Hepatocyte (in vitro differentiated cells): ENCODE measurements at regions not wholly inside any gene's neighbourhood (a gene's known extent, or its start where the extent isn't known, plus 50 kb on each side); places are given as distances from the start of the nearest gene placed in this dataset.

Source experiments
- DNase-seq: peaks from one replicate; pipeline ENCODE4 v3.0.0-alpha.2; 2016; ENCODE audit warnings: low spot score
- H2AFZ ChIP-seq: fragments of 200-600 bp; sonication (generic); 2 replicates; pipeline ENCODE4 v1.6.0; 2016; ENCODE audit warnings: antibody characterized with exemption, mild to moderate bottlenecking
- H3K27ac ChIP-seq: fragments of 200-600 bp; sonication (generic); 2 replicates; pipeline ENCODE4 v1.5.1; 2016; ENCODE audit warnings: mild to moderate bottlenecking
- H3K27me3 ChIP-seq: fragments of 200-600 bp; sonication (generic); 2 replicates; pipeline ENCODE4 v1.6.1; 2016
- H3K36me3 ChIP-seq: fragments of 200-600 bp; sonication (generic); replicated peaks from 2 replicates; pipeline ENCODE4 v1.5.1; 2016; ENCODE audit warnings: low read depth; ENCODE audit not compliant: insufficient read depth
- H3K4me1 ChIP-seq: fragments of 200-600 bp; sonication (generic); 2 replicates; pipeline ENCODE4 v1.5.1; 2016; ENCODE audit warnings: mild to moderate bottlenecking, moderate library complexity; ENCODE audit not compliant: insufficient read depth
- H3K4me2 ChIP-seq: fragments of 200-600 bp; sonication (generic); 2 replicates; pipeline ENCODE4 v1.6.0; 2016
- H3K4me3 ChIP-seq: fragments of 200-600 bp; sonication (generic); 2 replicates; pipeline ENCODE4 v1.5.1; 2016; ENCODE audit warnings: mild to moderate bottlenecking
- H3K79me2 ChIP-seq: fragments of 200-600 bp; sonication (generic); 2 replicates; pipeline ENCODE4 v1.6.0; 2017; ENCODE audit warnings: mild to moderate bottlenecking
- H3K9me2 ChIP-seq: fragments of 200-600 bp; sonication (generic); replicated peaks from 2 replicates; pipeline ENCODE4 v1.6.0; 2017; ENCODE audit warnings: mild to moderate bottlenecking; ENCODE audit not compliant: insufficient read depth
- H3K9me3 ChIP-seq: fragments of 200-600 bp; sonication (generic); 2 replicates; pipeline ENCODE4 v1.5.1; 2016; ENCODE audit warnings: low read depth, mild to moderate bottlenecking
- H4K20me1 ChIP-seq: fragments of 200-600 bp; sonication (generic); 2 replicates; pipeline ENCODE4 v1.6.0; 2016; ENCODE audit warnings: mild to moderate bottlenecking; ENCODE audit not compliant: insufficient read depth, poor library complexity, severe bottlenecking
- CTCF ChIP-seq: fragments of 200-600 bp; sonication (generic); IDR thresholded peaks from 2 replicates; pipeline ENCODE4 v1.5.1; 2016; ENCODE audit warnings: antibody characterized with exemption, mild to moderate bottlenecking; ENCODE audit not compliant: poor library complexity
- EZH2 ChIP-seq: fragments of 200-600 bp; sonication (generic); IDR thresholded peaks from 2 replicates; pipeline ENCODE4 v1.6.1; 2016; ENCODE audit warnings: antibody characterized with exemption, mild to moderate bottlenecking, borderline replicate concordance
- EZH2phosphoT487 ChIP-seq: fragments of 200-600 bp; sonication (generic); IDR thresholded peaks from one replicate; pipeline ENCODE4 v1.6.1; 2018; ENCODE audit warnings: antibody characterized with exemption, mild to moderate bottlenecking, low read depth, moderate library complexity; ENCODE audit not compliant: unreplicated experiment, severe bottlenecking
- WGBS: methylation state at CpG from one replicate; pipeline ENCODE4 v1.1.6; 2016; ENCODE audit warnings: low lambda C conversion rate; ENCODE audit errors: missing lambda C conversion rate; 5-methylcytosine and 5-hydroxymethylcytosine counted together

- Histone ChIP-seq H2AFZ (no peak overlapping the region), H3K27ac (no peak overlapping the region), H3K27me3 (no peaks in the 10 kb centered on the region), H3K4me1 (no peaks in the 10 kb centered on the region), H3K36me3 (no peaks in the 10 kb centered on the region), H4K20me1 (no peaks in the 10 kb centered on the region), H3K9me2 (no peaks in the 10 kb centered on the region), H3K4me3 (no peak overlapping the region), H3K79me2 (no peaks in the 10 kb centered on the region), H3K4me2 (no peak overlapping the region), H3K9me3 (no peaks in the 10 kb centered on the region)
- 0% methylated on average over 1 of the region's 1 CpG for WGBS
- TF ChIP-seq EZH2: no peak
- no peak for TF ChIP-seq CTCF
- TF ChIP-seq EZH2phosphoT487: no peak
- no peak for DNase-seq
Measured at GRCh38 chr10:69748621-69749020, 53.1 kb upstream of the COL13A1 start.

- H3K27ac ChIP-seq: no peak overlapping the region
- no peak overlapping the region for H2AFZ ChIP-seq
- no peak overlapping the region for H3K4me3 ChIP-seq
- no peaks in the 10 kb centered on the region for H4K20me1 ChIP-seq
- no peaks in the 10 kb centered on the region for H3K9me2 ChIP-seq
- no peak overlapping the region for H3K4me2 ChIP-seq
- 76% methylated on average over 17 of the region's 17 CpGs for WGBS
- no peaks in the 10 kb centered on the region for H3K4me1 ChIP-seq
- H3K27me3 ChIP-seq: no peaks in the 10 kb centered on the region
- TF ChIP-seq CTCF: no peak
- no peak for TF ChIP-seq EZH2
- TF ChIP-seq EZH2phosphoT487: no peak
- no peaks in the 10 kb centered on the region for H3K9me3 ChIP-seq
- no peak for DNase-seq
- H3K79me2 ChIP-seq: no peaks in the 10 kb centered on the region
- no peaks in the 10 kb centered on the region for H3K36me3 ChIP-seq
Measured at GRCh38 chr10:69749178-69750010, 52.3 kb upstream of the COL13A1 start.

- H3K4me2 ChIP-seq: no peak overlapping the region
- H3K79me2 ChIP-seq: no peaks in the 10 kb centered on the region
- no peak for TF ChIP-seq CTCF
- TF ChIP-seq EZH2: no peak
- H3K4me3 ChIP-seq: no peak overlapping the region
- H3K4me1 ChIP-seq: no peaks in the 10 kb centered on the region
- no peak overlapping the region for H3K27ac ChIP-seq
- H3K9me3 ChIP-seq: no peaks in the 10 kb centered on the region
- no peaks in the 10 kb centered on the region for H4K20me1 ChIP-seq
- H3K9me2 ChIP-seq: no peaks in the 10 kb centered on the region
- WGBS: 84% methylated on average over 9 of the region's 9 CpGs
- no peak for DNase-seq
- H3K36me3 ChIP-seq: no peaks in the 10 kb centered on the region
- no peak overlapping the region for H2AFZ ChIP-seq
- H3K27me3 ChIP-seq: no peaks in the 10 kb centered on the region
Measured at GRCh38 chr10:69750011-69750373, 51.7 kb upstream of the COL13A1 start.
